ENCODE measurements at regions not wholly inside any gene's neighbourhood (a gene's known extent, or its start where the extent isn't known, plus 50 kb on each side); places are given as distances from the start of the nearest gene placed in this dataset.

GRCh38 chr6:81381382-81381916, 371.0 kb downstream of the TENT5A start:
- Histone ChIP-seq H3K9me3 (replicated peaks; ENCODE audit: control insufficient read depth, insufficient read depth, low read length) (no peaks in the 10 kb centered on the region), H4K20me1 (ENCODE audit: control insufficient read depth, insufficient read depth) (no peaks in the 10 kb centered on the region), H3K4me2 (ENCODE audit: control insufficient read depth, insufficient read depth) (no peak overlapping the region), H3K79me2 (ENCODE audit: control insufficient read depth, insufficient read depth, low read length) (no peaks in the 10 kb centered on the region), H3K9ac (ENCODE audit: control insufficient read depth, insufficient read depth, low read length) (no peak overlapping the region), H3K4me1 (ENCODE audit: control insufficient read depth, insufficient read depth, low read length) (no peaks in the 10 kb centered on the region), H2AFZ (ENCODE audit: control insufficient read depth, low read depth, low read length) (no peak overlapping the region), H3K27me3 (replicated peaks in 1 of 2; ENCODE audit: control insufficient read depth in 2 of 2, insufficient read depth in 2 of 2, low read length in 1 of 2) (no peaks in the 10 kb centered on the region), H3K27ac (ENCODE audit: control insufficient read depth, insufficient read depth) (no peak overlapping the region), H3K36me3 (ENCODE audit: control insufficient read depth in 2 of 2, insufficient read depth in 2 of 2, low read length in 1 of 2) (no peaks in the 10 kb centered on the region), H3K4me3 (no peak overlapping the region)
- ChIA-PET RAD21 (ENCODE audit: unreplicated experiment) (no interaction called here), SMC1A (ENCODE audit: uncharacterized antibody, unreplicated experiment) (interaction anchor here (1.4 kb wide), 1 partner anchor 14 kb away, joined by 4 read pairs; no protein-coding TSS in a partner anchor), CTCF (no interaction called here), POLR2A (no interaction called here)
- WGBS (ENCODE audit: insufficient coverage, insufficient replicate concordance, low lambda C conversion rate, missing lambda C conversion rate), result 81% methylated on average over 1 of the region's 1 CpG
- ATAC-seq (no peak), DNase-seq (ENCODE audit: low read depth, low spot score) (no peak), FAIRE-seq (no peak)
- no TSS peak for BruUV-seq (replicated peaks)
- intact Hi-C loops (cut with micrococcal nuclease; ENCODE audit: unreplicated experiment), result no loop called here
- in situ Hi-C loops (cut with MboI), result no loop called here
- TF ChIP-seq MTA2 (IDR thresholded peaks at IDR 0.05; ENCODE audit: low read depth), result no peak
- no peak for TF ChIP-seq LARP7 (IDR thresholded peaks at IDR 0.05)
- TF ChIP-seq ZNF622 (IDR thresholded peaks at IDR 0.05), result no peak
- TF ChIP-seq BCLAF1 (IDR thresholded peaks at IDR 0.05), result no peak
- TF ChIP-seq DPF2 (IDR thresholded peaks at IDR 0.05), result no peak
- TF ChIP-seq HCFC1 (IDR thresholded peaks at IDR 0.05; ENCODE audit: low read length), result no peak
- no peak for TF ChIP-seq IRF4 (IDR thresholded peaks at IDR 0.05; ENCODE audit: low read depth, low read length)
- no peak for TF ChIP-seq SIN3A (IDR thresholded peaks at IDR 0.05; ENCODE audit: low read depth, low read length)
